ENCODE measurements at regions not wholly inside any gene's neighbourhood (a gene's known extent, or its start where the extent isn't known, plus 50 kb on each side); places are given as distances from the start of the nearest gene placed in this dataset.
"Not testable (repeated sequence)": the region's sequence is repeated elsewhere in the genome, so short reads cannot be mapped to it uniquely, and the experiment has no call there.

DNA sequence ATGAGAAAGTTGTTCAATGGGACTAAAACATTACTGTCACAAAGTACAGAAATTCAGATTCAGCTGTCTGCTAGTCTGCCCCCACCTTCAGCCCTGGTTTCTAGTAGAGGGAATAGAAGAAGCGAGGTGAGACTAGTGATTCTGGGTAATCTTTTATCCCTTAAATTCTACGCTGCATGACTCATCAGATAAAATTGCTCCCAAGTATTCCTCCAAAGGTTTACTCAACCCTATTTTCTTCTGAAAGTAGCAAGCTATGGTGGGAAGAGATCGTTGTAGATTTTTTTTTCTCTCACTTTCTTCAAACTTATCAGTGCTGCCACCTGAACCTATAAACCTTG is 318.9 kb upstream of the RIOK2 start:
- Histone ChIP-seq H3K9me3 (no peaks in the 10 kb centered on the region), H3K4me3 (no peak overlapping the region), H3K4me1 (replicated peaks) (no peaks in the 10 kb centered on the region), H3K27me3 (replicated peaks; ENCODE audit: insufficient read depth) (no peaks in the 10 kb centered on the region), H3K27ac (no peak overlapping the region), H3K36me3 (no peaks in the 10 kb centered on the region)
- TF ChIP-seq POLR2A (IDR thresholded peaks at IDR 0.05) = no peak
- no peak for TF ChIP-seq POLR2AphosphoS5 (IDR thresholded peaks at IDR 0.05)
- TF ChIP-seq CTCF (IDR thresholded peaks at IDR 0.05) = no peak
- intact Hi-C loops (cut with DNase I) = loop anchor here (5.0 to 10.0 kb wide), 2 partner anchors 1273 to 1425 kb away; partner anchors contain the start of genes CHD1 and RGMB
- WGBS = 67% methylated on average over 3 of the region's 3 CpGs
- no peak for DNase-seq (ENCODE audit: low spot score)

GRCh38 chr5:97508864-97509263 is 325.8 kb upstream of the RIOK2 start:
- no peaks in the 10 kb centered on the region for H3K36me3 ChIP-seq
- no peaks in the 10 kb centered on the region for H3K9me3 ChIP-seq
- no peak overlapping the region for H3K4me3 ChIP-seq
- no peaks in the 10 kb centered on the region for H3K4me1 ChIP-seq (replicated peaks)
- TF ChIP-seq CTCF (IDR thresholded peaks at IDR 0.05) (no peak), POLR2A (IDR thresholded peaks at IDR 0.05) (no peak)
- H3K27ac ChIP-seq = no peak overlapping the region
- no peaks in the 10 kb centered on the region for H3K27me3 ChIP-seq (replicated peaks; ENCODE audit: insufficient read depth)
- intact Hi-C loops (cut with DNase I) = loop anchor here (10.0 kb wide), 1 partner anchor 1266 kb away; the partner anchor contains the start of gene RGMB
- WGBS = 80% methylated on average over 1 of the region's 1 CpG
- no peak for DNase-seq (ENCODE audit: low spot score)

DNA sequence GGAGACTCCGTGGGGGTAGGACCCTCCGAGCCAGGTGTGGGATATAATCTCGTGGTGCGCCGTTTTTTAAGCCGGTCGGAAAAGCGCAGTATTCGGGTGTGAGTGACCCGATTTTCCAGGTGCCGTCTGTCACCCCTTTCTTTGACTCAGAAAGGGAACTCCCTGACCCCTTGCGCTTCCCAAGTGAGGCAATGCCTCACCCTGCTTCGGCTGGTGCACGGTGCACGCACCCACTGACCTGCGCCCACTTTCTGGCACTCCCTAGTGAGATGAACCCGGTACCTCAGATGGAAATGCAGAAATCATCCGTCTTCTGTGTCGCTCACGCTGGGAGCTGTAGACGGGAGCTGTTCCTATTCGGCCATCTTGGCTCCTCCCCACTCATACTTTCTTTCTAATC is 336.5 kb upstream of the RIOK2 start:
- H3K36me3 ChIP-seq; H3K27me3 ChIP-seq (replicated peaks; ENCODE audit: insufficient read depth); H3K27ac ChIP-seq; H3K4me3 ChIP-seq; H3K4me1 ChIP-seq (replicated peaks); H3K9me3 ChIP-seq; DNase-seq (ENCODE audit: low spot score); intact Hi-C loops (cut with DNase I): not testable (repeated sequence)
- 87% methylated on average over 22 of the region's 22 CpGs for WGBS

- H3K9me3 ChIP-seq; intact Hi-C loops (cut with DNase I); H3K4me3 ChIP-seq; H3K36me3 ChIP-seq; H3K27ac ChIP-seq; H3K27me3 ChIP-seq (replicated peaks; ENCODE audit: insufficient read depth); DNase-seq (ENCODE audit: low spot score); H3K4me1 ChIP-seq (replicated peaks): not testable (repeated sequence)
- 90% methylated on average over 2 of the region's 2 CpGs for WGBS
Observed at GRCh38 chr5:97523336-97523735, 340.3 kb upstream of the RIOK2 start.

- no peak overlapping the region for H3K27ac ChIP-seq
- H3K4me3 ChIP-seq = no peak overlapping the region
- no peaks in the 10 kb centered on the region for H3K27me3 ChIP-seq (replicated peaks; ENCODE audit: insufficient read depth)
- TF ChIP-seq POLR2A (IDR thresholded peaks at IDR 0.05) (no peak), CTCF (IDR thresholded peaks at IDR 0.05) (no peak), POLR2AphosphoS5 (IDR thresholded peaks at IDR 0.05) (no peak)
- H3K9me3 ChIP-seq = no peaks in the 10 kb centered on the region
- no peaks in the 10 kb centered on the region for H3K36me3 ChIP-seq
- 51% methylated on average over 2 of the region's 2 CpGs for WGBS
- intact Hi-C loops (cut with DNase I) = no loop called here
- DNase-seq (ENCODE audit: low spot score) = no peak
- no peaks in the 10 kb centered on the region for H3K4me1 ChIP-seq (replicated peaks)
Observed at GRCh38 chr5:97525780-97526179, 342.7 kb upstream of the RIOK2 start.

DNA sequence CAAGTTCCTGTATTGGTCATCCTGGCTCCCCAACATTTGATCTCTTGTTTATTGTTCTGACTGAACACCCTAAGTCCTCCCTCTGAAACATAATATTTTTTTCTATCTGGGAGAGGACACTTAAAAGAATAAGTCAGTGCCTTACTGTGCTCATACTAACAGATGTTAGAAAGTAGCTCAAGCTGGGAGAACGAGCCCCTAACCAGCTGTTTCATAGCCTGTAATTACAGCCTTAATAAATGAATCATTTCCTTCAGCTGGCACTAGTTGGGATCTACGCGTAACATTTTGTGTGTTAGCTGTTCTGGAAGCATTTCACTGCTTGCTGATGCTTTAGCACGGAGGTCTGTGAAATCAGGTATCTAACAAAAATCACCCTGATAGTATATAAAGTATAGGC is 345.9 kb upstream of the RIOK2 start:
- Histone ChIP-seq H3K4me1 (replicated peaks) (no peaks in the 10 kb centered on the region), H3K27ac (no peak overlapping the region), H3K27me3 (replicated peaks; ENCODE audit: insufficient read depth) (no peaks in the 10 kb centered on the region), H3K9me3 (no peaks in the 10 kb centered on the region), H3K4me3 (no peak overlapping the region), H3K36me3 (no peaks in the 10 kb centered on the region)
- TF ChIP-seq CTCF (IDR thresholded peaks at IDR 0.05) (no peak), POLR2AphosphoS5 (IDR thresholded peaks at IDR 0.05) (no peak), POLR2A (IDR thresholded peaks at IDR 0.05) (no peak)
- intact Hi-C loops (cut with DNase I) = no loop called here
- WGBS = 34% methylated on average over 4 of the region's 4 CpGs
- no peak for DNase-seq (ENCODE audit: low spot score)
